Activated CD8-positive, alpha-beta T cell treated with anti-CD3 and anti-CD28 coated beads for 36 hours (primary cell): ENCODE measurements at regions not wholly inside any gene's neighbourhood (a gene's known extent, or its start where the extent isn't known, plus 50 kb on each side); places are given as distances from the start of the nearest gene placed in this dataset.
"Not testable (repeated sequence)": the region's sequence is repeated elsewhere in the genome, so short reads cannot be mapped to it uniquely, and the experiment has no call there.

ENCODE experiments used
- ATAC-seq: fragments of 200-7000 bp; cut with Tn5 transposase; one replicate; pipeline ENCODE4 v1.10.0; 2021; ENCODE audit warnings: mild to moderate bottlenecking, moderate library complexity
- CTCF ChIA-PET: fragments of 350-600 bp; sonication (Branson Sonifier 250); formaldehyde crosslinking; loops from one replicate; lab custom pipeline; 2021; ENCODE audit warnings: antibody characterized with exemption; lab: Charles Lee
- POLR2A ChIA-PET: fragments of 350-600 bp; sonication (Branson Sonifier 250); formaldehyde crosslinking; loops from one replicate; lab custom pipeline; 2021; ENCODE audit warnings: antibody characterized with exemption; lab: Charles Lee
- DNase-seq: peaks from one replicate; pipeline ENCODE4 v3.0.0-alpha.2; 2020
- H3K27ac Mint-ChIP-seq: one replicate; pipeline ENCODE4 v1.8.0; 2021; ENCODE audit warnings: mild to moderate bottlenecking, mixed read lengths
- H3K27me3 Mint-ChIP-seq: one replicate; pipeline ENCODE4 v1.8.0; 2021; ENCODE audit warnings: mixed read lengths
- H3K36me3 Mint-ChIP-seq: one replicate; pipeline ENCODE4 v1.8.0; 2021; ENCODE audit warnings: low read depth, mixed read lengths
- H3K4me1 Mint-ChIP-seq: one replicate; pipeline ENCODE4 v1.8.0; 2021; ENCODE audit warnings: low read depth, mixed read lengths
- H3K4me3 Mint-ChIP-seq: one replicate; pipeline ENCODE4 v1.8.0; 2021; ENCODE audit warnings: mild to moderate bottlenecking, moderate library complexity, mixed read lengths
- H3K9me3 Mint-ChIP-seq: one replicate; pipeline ENCODE4 v1.8.0; 2021; ENCODE audit warnings: mixed read lengths
- intact Hi-C: fragments of 100-400 bp; cut with micrococcal nuclease; formaldehyde crosslinking; loops from one replicate; pipeline ENCODE4 v1.10.0; 2022
- TF ChIP-seq, protein P1 (sequence below): fragments of 200-600 bp; IDR thresholded peaks from one replicate; pipeline ENCODE4 v1.8.0; 2022; ENCODE audit warnings: antibody characterized with exemption, mild to moderate bottlenecking

GRCh38 chr7:408751-409311 is 110.8 kb downstream of the PDGFA start:
- no peaks in the 10 kb centered on the region for H3K9me3 Mint-ChIP-seq
- intact Hi-C loops: no loop called here
- no peak overlapping the region for H3K4me3 Mint-ChIP-seq
- CTCF ChIA-PET: no interaction called here
- no peak for DNase-seq
- H3K27me3 Mint-ChIP-seq: no peaks in the 10 kb centered on the region
- TF ChIP-seq, protein P1, sequence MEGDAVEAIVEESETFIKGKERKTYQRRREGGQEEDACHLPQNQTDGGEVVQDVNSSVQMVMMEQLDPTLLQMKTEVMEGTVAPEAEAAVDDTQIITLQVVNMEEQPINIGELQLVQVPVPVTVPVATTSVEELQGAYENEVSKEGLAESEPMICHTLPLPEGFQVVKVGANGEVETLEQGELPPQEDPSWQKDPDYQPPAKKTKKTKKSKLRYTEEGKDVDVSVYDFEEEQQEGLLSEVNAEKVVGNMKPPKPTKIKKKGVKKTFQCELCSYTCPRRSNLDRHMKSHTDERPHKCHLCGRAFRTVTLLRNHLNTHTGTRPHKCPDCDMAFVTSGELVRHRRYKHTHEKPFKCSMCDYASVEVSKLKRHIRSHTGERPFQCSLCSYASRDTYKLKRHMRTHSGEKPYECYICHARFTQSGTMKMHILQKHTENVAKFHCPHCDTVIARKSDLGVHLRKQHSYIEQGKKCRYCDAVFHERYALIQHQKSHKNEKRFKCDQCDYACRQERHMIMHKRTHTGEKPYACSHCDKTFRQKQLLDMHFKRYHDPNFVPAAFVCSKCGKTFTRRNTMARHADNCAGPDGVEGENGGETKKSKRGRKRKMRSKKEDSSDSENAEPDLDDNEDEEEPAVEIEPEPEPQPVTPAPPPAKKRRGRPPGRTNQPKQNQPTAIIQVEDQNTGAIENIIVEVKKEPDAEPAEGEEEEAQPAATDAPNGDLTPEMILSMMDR: no peak
- ATAC-seq: no peak
- POLR2A ChIA-PET: no interaction called here
- no peaks in the 10 kb centered on the region for H3K36me3 Mint-ChIP-seq
- no peaks in the 10 kb centered on the region for H3K4me1 Mint-ChIP-seq
- H3K27ac Mint-ChIP-seq: no peak overlapping the region

GRCh38 chr7:409339-410281 is 110.0 kb downstream of the PDGFA start:
- no peak for ATAC-seq
- no peaks in the 10 kb centered on the region for H3K9me3 Mint-ChIP-seq

GRCh38 chr7:410395-410910 is 109.2 kb downstream of the PDGFA start:
- TF ChIP-seq, protein P1: no peak
- ATAC-seq (no peak), DNase-seq (no peak)
- H3K4me1 Mint-ChIP-seq: no peaks in the 10 kb centered on the region
- POLR2A ChIA-PET: no interaction called here
- intact Hi-C loops: no loop called here
- no peaks in the 10 kb centered on the region for H3K27me3 Mint-ChIP-seq
- no peaks in the 10 kb centered on the region for H3K36me3 Mint-ChIP-seq
- H3K27ac Mint-ChIP-seq: no peak overlapping the region
- CTCF ChIA-PET: no interaction called here
- no peaks in the 10 kb centered on the region for H3K9me3 Mint-ChIP-seq
- no peak overlapping the region for H3K4me3 Mint-ChIP-seq

More at GRCh38 chr7:409339-410281, 110.0 kb downstream of the PDGFA start:
- TF ChIP-seq, protein P1: no peak
- POLR2A ChIA-PET: no interaction called here
- intact Hi-C loops: no loop called here
- CTCF ChIA-PET: no interaction called here
- no peaks in the 10 kb centered on the region for H3K36me3 Mint-ChIP-seq
- H3K4me1 Mint-ChIP-seq: no peaks in the 10 kb centered on the region
- no peaks in the 10 kb centered on the region for H3K27me3 Mint-ChIP-seq
- H3K27ac Mint-ChIP-seq: no peak overlapping the region
- H3K4me3 Mint-ChIP-seq: no peak overlapping the region
- no peak for DNase-seq

DNA sequence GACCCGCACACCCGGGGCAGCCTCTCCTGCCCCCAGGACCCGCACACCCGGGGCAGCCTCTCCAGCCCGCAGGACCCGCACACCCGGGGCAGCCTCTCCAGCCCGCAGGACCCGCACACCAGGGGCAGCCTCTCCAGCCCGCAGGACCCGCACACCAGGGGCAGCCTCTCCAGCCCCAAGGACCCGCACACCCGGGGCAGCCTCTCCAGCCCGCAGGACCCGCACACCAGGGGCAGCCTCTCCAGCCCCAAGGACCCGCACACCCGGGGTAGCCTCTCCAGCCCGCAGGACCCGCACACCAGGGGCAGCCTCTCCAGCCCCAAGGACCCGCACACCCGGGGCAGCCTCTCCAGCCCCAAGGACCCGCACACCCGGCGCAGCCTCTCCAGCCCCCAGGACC is 108.5 kb downstream of the PDGFA start:
- H3K4me3 Mint-ChIP-seq, ATAC-seq, H3K27ac Mint-ChIP-seq, DNase-seq, H3K27me3 Mint-ChIP-seq, H3K36me3 Mint-ChIP-seq, H3K9me3 Mint-ChIP-seq, CTCF ChIA-PET, POLR2A ChIA-PET, intact Hi-C loops, H3K4me1 Mint-ChIP-seq: not testable (repeated sequence)

DNA sequence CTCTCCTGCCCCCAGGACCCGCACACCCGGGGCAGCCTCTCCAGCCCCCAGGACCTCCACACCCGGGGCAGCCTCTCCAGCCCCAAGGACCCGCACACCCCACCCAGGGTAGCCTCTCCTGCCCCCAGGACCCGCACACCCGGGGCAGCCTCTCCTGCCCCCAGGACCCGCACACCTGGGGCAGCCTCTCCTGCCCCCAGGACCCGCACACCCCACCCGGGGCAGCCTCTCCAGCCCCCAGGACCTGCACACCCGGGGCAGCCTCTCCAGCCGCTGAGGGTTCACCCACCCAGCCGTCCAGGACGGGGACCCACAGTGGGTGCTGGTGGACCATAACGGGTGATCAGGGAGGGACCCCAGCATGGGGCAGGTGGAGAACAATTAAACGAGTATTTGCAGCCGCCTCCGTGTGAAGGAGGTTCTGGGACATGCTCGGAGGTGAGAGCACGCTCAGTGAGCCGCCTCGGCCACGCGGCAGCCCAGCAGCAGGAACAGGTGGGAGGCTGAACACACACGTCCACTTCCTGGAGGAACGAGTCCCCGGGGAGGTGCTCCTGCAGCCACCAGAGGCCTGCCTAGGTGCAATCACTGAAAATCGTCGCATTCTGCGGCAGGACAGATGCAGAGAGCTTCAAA is 107.9 kb downstream of the PDGFA start:
- DNase-seq: no peak
- TF ChIP-seq, protein P1: no peak
- ChIA-PET CTCF (no interaction called here), POLR2A (no interaction called here)
- Mint-ChIP-seq H3K4me3 (no peak overlapping the region), H3K27me3 (no peaks in the 10 kb centered on the region), H3K27ac (no peak overlapping the region), H3K36me3 (no peaks in the 10 kb centered on the region), H3K9me3 (no peaks in the 10 kb centered on the region), H3K4me1 (no peaks in the 10 kb centered on the region)
- no peak for ATAC-seq
- intact Hi-C loops: no loop called here
